ENCODE measurements at regions not wholly inside any gene's neighbourhood (a gene's known extent, or its start where the extent isn't known, plus 50 kb on each side); places are given as distances from the start of the nearest gene placed in this dataset.

DNA sequence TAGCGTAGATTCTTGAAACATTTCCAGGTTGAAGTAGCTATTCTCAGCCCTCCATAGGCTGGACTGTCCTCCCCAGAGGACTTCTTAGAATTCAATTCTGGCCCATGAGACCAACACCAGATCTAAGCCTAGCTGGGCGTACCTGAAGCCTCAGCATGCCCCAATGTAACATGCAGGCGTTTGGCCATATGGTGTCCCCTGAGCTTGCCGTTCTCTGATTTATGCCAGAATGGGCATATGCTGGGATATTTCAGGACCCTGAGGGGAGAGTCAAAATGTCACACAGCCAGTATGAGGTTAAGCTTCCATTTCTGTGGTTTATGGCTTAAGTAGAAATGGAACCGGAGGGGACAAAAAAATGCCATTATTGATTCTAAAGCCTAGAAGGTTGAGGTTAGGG is 317.7 kb upstream of the OBI1 start:
- H3K27me3 Mint-ChIP-seq (ENCODE audit: unreplicated experiment) = no peaks in the 10 kb centered on the region
- no peaks in the 10 kb centered on the region for H3K9me3 Mint-ChIP-seq (ENCODE audit: unreplicated experiment)
- no peak overlapping the region for H3K27ac Mint-ChIP-seq (ENCODE audit: unreplicated experiment)
- DNase-seq (ENCODE audit: low spot score) = no peak
- H3K4me1 Mint-ChIP-seq (ENCODE audit: unreplicated experiment) = no peaks in the 10 kb centered on the region
- no peaks in the 10 kb centered on the region for H3K36me3 Mint-ChIP-seq (ENCODE audit: low read depth, unreplicated experiment)
- no peak for TF ChIP-seq CTCF (IDR thresholded peaks at IDR 0.05; ENCODE audit: unreplicated experiment)
- H3K4me3 Mint-ChIP-seq (ENCODE audit: unreplicated experiment) = no peak overlapping the region

DNA sequence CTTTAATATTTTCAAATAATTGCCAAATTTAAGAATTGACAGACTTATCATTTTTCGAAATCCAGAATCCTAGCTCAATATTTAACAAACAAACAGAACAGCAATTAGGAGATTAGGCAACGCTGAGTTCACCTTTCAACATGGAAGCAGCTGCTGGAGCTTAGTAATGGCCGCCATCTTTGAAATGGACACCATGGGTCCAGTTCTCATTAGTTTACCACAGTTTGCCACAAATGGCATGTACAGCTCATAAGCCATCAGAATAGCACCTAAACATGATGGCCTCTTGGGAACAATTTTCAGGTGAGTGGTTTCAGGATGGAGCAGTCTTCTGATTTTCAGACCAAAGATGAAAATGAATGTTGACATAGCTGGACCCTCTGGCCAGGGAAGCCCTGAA is 313.6 kb upstream of the OBI1 start:
- DNase-seq (ENCODE audit: low spot score) = no peak
- TF ChIP-seq CTCF (IDR thresholded peaks at IDR 0.05; ENCODE audit: unreplicated experiment) = no peak
- no peak overlapping the region for H3K27ac Mint-ChIP-seq (ENCODE audit: unreplicated experiment)
- H3K4me1 Mint-ChIP-seq (ENCODE audit: unreplicated experiment) = no peaks in the 10 kb centered on the region
- no peaks in the 10 kb centered on the region for H3K9me3 Mint-ChIP-seq (ENCODE audit: unreplicated experiment)
- no peaks in the 10 kb centered on the region for H3K27me3 Mint-ChIP-seq (ENCODE audit: unreplicated experiment)
- no peaks in the 10 kb centered on the region for H3K36me3 Mint-ChIP-seq (ENCODE audit: low read depth, unreplicated experiment)
- H3K4me3 Mint-ChIP-seq (ENCODE audit: unreplicated experiment) = no peak overlapping the region

GRCh38 chr13:78971355-78972025 is 312.5 kb upstream of the OBI1 start:
- Mint-ChIP-seq H3K9me3 (ENCODE audit: unreplicated experiment) (no peaks in the 10 kb centered on the region), H3K4me3 (ENCODE audit: unreplicated experiment) (no peak overlapping the region), H3K27ac (ENCODE audit: unreplicated experiment) (no peak overlapping the region), H3K36me3 (ENCODE audit: low read depth, unreplicated experiment) (no peaks in the 10 kb centered on the region), H3K27me3 (ENCODE audit: unreplicated experiment) (no peaks in the 10 kb centered on the region), H3K4me1 (ENCODE audit: unreplicated experiment) (no peaks in the 10 kb centered on the region)
- DNase-seq (ENCODE audit: low spot score) = no peak
- TF ChIP-seq CTCF (IDR thresholded peaks at IDR 0.05; ENCODE audit: unreplicated experiment) = no peak

DNA sequence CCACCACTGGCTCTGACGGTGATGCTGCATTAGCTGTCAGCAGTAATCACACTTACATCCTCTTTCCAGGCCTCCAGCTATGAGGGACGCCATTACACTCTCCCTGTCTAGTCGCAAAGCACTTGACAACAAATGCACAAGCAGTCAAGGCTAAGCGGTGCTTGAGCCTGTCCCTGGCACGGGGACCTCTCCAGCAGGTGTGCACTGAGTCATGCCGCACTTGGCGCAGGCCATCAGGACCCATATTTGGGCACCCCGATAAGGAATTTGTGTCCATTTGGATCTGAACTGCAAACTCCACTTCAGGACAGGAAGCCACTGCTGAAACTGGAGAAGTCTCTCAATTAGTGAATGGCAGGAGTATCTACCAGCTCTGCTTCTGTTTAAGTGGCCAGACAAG is 301.9 kb upstream of the OBI1 start:
- H3K9me3 Mint-ChIP-seq (ENCODE audit: unreplicated experiment) = no peaks in the 10 kb centered on the region
- H3K36me3 Mint-ChIP-seq (ENCODE audit: low read depth, unreplicated experiment) = no peaks in the 10 kb centered on the region
- TF ChIP-seq CTCF (IDR thresholded peaks at IDR 0.05; ENCODE audit: unreplicated experiment) = no peak
- H3K27ac Mint-ChIP-seq (ENCODE audit: unreplicated experiment) = no peak overlapping the region
- no peak for DNase-seq (ENCODE audit: low spot score)
- no peaks in the 10 kb centered on the region for H3K27me3 Mint-ChIP-seq (ENCODE audit: unreplicated experiment)
- H3K4me1 Mint-ChIP-seq (ENCODE audit: unreplicated experiment) = no peaks in the 10 kb centered on the region
- no peak overlapping the region for H3K4me3 Mint-ChIP-seq (ENCODE audit: unreplicated experiment)

DNA sequence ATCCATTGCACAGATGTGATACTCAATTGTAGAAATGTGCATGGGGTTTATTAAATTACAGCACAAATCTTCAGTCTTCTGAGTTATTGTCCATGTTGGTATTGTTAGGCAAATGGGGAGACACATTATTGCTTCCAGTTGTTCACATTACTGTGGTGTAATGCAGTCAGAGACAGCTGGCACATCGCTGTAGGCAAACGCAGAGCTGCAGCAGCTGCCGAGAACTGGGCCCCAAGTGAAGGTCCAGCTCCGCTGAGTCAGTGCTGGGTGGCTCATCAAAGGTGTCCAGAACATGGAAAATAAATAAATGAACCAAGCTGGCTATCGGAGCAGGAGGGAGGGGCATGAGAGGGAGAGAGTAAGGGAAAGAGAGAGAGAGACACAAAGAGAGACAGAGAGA is 299.1 kb upstream of the OBI1 start:
- no peak for TF ChIP-seq CTCF (IDR thresholded peaks at IDR 0.05; ENCODE audit: unreplicated experiment)
- no peaks in the 10 kb centered on the region for H3K36me3 Mint-ChIP-seq (ENCODE audit: low read depth, unreplicated experiment)
- no peak overlapping the region for H3K4me3 Mint-ChIP-seq (ENCODE audit: unreplicated experiment)
- no peak for DNase-seq (ENCODE audit: low spot score)
- H3K9me3 Mint-ChIP-seq (ENCODE audit: unreplicated experiment) = no peaks in the 10 kb centered on the region
- no peak overlapping the region for H3K27ac Mint-ChIP-seq (ENCODE audit: unreplicated experiment)
- H3K4me1 Mint-ChIP-seq (ENCODE audit: unreplicated experiment) = no peaks in the 10 kb centered on the region
- H3K27me3 Mint-ChIP-seq (ENCODE audit: unreplicated experiment) = no peaks in the 10 kb centered on the region
